ENCODE measurements at regions not wholly inside any gene's neighbourhood (a gene's known extent, or its start where the extent isn't known, plus 50 kb on each side); places are given as distances from the start of the nearest gene placed in this dataset.

- TF ChIP-seq TEAD4 (IDR thresholded peaks at IDR 0.05; ENCODE audit: borderline replicate concordance, insufficient read depth) = no peak
- TF ChIP-seq CTCF (IDR thresholded peaks at IDR 0.05) = no peak
- no peak for TF ChIP-seq RAD21 (IDR thresholded peaks at IDR 0.05; ENCODE audit: low read length)
- TF ChIP-seq EZH2phosphoT487 (IDR thresholded peaks at IDR 0.05; ENCODE audit: borderline replicate concordance, low read depth) = no peak
- TF ChIP-seq POLR2AphosphoS5 (IDR thresholded peaks at IDR 0.05; ENCODE audit: low read depth, low read length) = no peak
- no peak for TF ChIP-seq USF1 (IDR thresholded peaks at IDR 0.05; ENCODE audit: borderline replicate concordance, low read depth)
- TF ChIP-seq SMC3 (IDR thresholded peaks at IDR 0.05; ENCODE audit: low read depth, low read length) = no peak
- TF ChIP-seq FOXM1 (IDR thresholded peaks at IDR 0.05; ENCODE audit: low read depth) = no peak
- TF ChIP-seq EP300 (IDR thresholded peaks at IDR 0.05; ENCODE audit: borderline replicate concordance in 1 of 2, low read depth in 1 of 2, low read length in 1 of 2) = no peak
- TF ChIP-seq ZBTB33 (IDR thresholded peaks at IDR 0.05; ENCODE audit: borderline replicate concordance, low read depth) = no peak
- TF ChIP-seq REST (IDR thresholded peaks at IDR 0.05; ENCODE audit: low read depth, low read length) = no peak
- no peak for TF ChIP-seq RCOR1 (IDR thresholded peaks at IDR 0.05; ENCODE audit: low read length)
- TF ChIP-seq RFX5 (IDR thresholded peaks at IDR 0.05; ENCODE audit: low read length) = no peak
Observed at GRCh38 chr5:96196890-96197289, 235.2 kb upstream of the ELL2 start.

Measured in SK-N-SH (cell line).